ENCODE measurements at regions not wholly inside any gene's neighbourhood (a gene's known extent, or its start where the extent isn't known, plus 50 kb on each side); places are given as distances from the start of the nearest gene placed in this dataset.

DNA sequence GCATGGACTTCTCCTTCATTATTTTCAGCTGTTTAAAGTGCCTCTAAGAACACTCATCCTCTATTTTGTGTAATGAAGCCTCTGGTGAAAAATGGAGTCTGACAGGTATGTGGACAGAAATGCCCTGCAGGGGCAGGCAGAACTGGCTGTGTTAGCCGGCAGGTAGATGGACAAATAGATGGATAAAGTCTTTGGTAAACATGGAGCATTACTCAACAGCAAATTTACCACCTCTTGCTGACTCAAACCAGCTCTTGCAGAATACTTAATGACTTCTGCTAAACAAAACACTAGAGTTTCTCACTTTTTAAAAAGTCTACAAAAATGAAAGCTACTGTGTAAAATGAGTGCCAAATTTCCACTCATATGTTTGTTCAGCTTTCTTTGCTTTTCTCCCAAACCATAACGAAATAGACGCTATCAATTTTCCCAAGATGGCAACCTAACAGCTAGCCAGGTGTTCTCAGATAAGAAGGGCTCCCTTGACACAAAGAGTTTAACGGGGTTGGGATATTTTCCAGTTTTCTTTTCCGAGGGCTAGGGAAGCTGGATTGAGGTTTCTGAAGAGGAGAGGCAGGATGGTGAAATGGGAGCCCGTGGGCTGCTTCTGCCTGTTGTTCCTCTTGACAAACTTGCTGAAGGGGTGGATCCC, 71.9 kb upstream of the HABP2 start:
- TF ChIP-seq, protein P1, sequence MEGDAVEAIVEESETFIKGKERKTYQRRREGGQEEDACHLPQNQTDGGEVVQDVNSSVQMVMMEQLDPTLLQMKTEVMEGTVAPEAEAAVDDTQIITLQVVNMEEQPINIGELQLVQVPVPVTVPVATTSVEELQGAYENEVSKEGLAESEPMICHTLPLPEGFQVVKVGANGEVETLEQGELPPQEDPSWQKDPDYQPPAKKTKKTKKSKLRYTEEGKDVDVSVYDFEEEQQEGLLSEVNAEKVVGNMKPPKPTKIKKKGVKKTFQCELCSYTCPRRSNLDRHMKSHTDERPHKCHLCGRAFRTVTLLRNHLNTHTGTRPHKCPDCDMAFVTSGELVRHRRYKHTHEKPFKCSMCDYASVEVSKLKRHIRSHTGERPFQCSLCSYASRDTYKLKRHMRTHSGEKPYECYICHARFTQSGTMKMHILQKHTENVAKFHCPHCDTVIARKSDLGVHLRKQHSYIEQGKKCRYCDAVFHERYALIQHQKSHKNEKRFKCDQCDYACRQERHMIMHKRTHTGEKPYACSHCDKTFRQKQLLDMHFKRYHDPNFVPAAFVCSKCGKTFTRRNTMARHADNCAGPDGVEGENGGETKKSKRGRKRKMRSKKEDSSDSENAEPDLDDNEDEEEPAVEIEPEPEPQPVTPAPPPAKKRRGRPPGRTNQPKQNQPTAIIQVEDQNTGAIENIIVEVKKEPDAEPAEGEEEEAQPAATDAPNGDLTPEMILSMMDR (IDR thresholded peaks at IDR 0.05), result no peak
- TF ChIP-seq POLR2A (IDR thresholded peaks at IDR 0.05), result no peak
